ENCODE measurements at regions not wholly inside any gene's neighbourhood (a gene's known extent, or its start where the extent isn't known, plus 50 kb on each side); places are given as distances from the start of the nearest gene placed in this dataset.
A peak's percentile ranks its signal among the peaks of the same experiment; 100 is the strongest.
"Not testable (repeated sequence)": the region's sequence is repeated elsewhere in the genome, so short reads cannot be mapped to it uniquely, and the experiment has no call there.

GRCh38 chr15:23860290-23861245 is 173.5 kb upstream of the NDN start:
- Mint-ChIP-seq H3K27me3 (no peaks in the 10 kb centered on the region), H3K4me1 (no peaks in the 10 kb centered on the region), H3K27ac (no peak overlapping the region), H3K9me3 (peaks cover 2 to 12% (median 2%) of the 10 kb centered on the region in 3 donors), H3K4me3 (no peak overlapping the region), H3K36me3 (no peaks in the 10 kb centered on the region)

GRCh38 chr15:23866832-23867231 is 179.7 kb upstream of the NDN start:
- Mint-ChIP-seq H3K27me3 (no peaks in the 10 kb centered on the region), H3K27ac (peak overlapping the region in 1 of 3 donors; percentile 35), H3K36me3 (no peaks in the 10 kb centered on the region), H3K4me3 (no peak overlapping the region), H3K4me1 (no peaks in the 10 kb centered on the region), H3K9me3 (peaks cover 0 to 10% (median 1%) of the 10 kb centered on the region in 3 donors)

DNA sequence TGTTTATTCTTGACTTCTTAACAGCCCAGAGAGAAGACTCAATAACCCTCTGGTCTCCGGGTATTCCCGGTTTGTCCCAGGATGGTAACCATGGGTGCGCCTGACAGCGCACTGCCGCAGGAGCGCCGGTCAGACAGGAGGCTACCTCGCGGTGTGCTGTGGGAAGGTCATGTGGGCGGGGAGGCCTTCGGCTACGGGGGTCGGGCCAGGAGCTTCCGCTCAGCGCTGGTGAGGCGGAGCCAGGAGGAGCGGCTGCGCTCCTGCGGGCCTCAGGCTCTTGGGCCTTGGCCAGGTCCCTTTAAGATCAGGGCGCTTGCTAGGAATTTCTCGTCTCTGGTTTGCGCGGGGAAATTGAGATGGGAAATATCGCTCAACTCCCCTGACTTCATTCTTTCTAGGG is 182.3 kb upstream of the NDN start:
- Mint-ChIP-seq H3K27me3 (no peaks in the 10 kb centered on the region), H3K4me3 (no peak overlapping the region), H3K36me3 (no peaks in the 10 kb centered on the region), H3K9me3 (peaks cover 0 to 4% (median 3%) of the 10 kb centered on the region in 3 donors), H3K4me1 (no peaks in the 10 kb centered on the region), H3K27ac (no peak overlapping the region)

DNA sequence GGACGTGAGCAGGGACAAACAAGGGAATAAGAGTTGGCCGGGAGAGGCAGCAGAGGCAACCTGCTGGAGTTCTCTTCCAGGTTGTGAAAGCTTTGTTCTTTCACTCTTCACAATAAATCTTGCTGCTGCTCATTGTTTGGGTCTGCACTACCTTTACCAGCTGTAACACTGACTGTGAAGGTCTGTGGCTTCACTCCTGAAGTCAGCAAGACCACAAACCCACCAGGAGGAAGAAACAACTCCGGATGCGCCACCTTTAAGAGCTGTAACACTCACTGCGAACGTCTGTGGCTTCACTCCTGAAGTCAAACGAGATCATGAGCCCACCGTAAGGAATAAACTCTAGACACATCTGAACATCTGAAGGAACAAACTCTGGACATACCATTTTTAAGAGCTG is 186.5 kb upstream of the NDN start:
- not testable (repeated sequence) for H3K4me1 Mint-ChIP-seq, H3K36me3 Mint-ChIP-seq, H3K4me3 Mint-ChIP-seq, H3K27ac Mint-ChIP-seq, H3K27me3 Mint-ChIP-seq, H3K9me3 Mint-ChIP-seq

GRCh38 chr15:23877502-23878412 is 190.7 kb upstream of the NDN start:
- peak overlapping the region in 1 of 4 donors; percentile 22 for H3K4me3 Mint-ChIP-seq
- H3K4me1 Mint-ChIP-seq: no peaks in the 10 kb centered on the region
- no peaks in the 10 kb centered on the region for H3K27me3 Mint-ChIP-seq
- H3K27ac Mint-ChIP-seq: no peak overlapping the region
- no peaks in the 10 kb centered on the region for H3K36me3 Mint-ChIP-seq
- H3K9me3 Mint-ChIP-seq: peaks cover 0 to 5% (median 4%) of the 10 kb centered on the region in 3 donors

DNA sequence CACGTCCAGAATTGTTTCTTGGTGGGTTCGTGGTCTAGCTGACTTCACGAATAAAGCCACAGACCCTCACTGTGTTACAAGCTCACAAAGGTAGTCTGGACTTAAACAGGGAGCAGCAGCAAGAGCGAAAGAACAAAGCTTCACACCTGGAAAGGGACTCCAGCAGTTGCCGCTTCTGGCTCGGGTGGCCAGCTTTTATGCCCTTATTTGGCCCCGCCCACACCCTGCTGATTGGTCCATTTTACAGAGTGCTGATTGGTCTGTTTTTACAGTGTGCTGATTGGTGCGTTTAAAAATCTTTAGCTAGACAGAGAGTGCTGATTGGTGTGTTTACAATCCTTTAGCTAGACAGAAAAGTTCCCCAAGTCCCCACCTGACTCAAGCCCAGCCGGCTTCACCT is 194.2 kb upstream of the NDN start:
- H3K9me3 Mint-ChIP-seq: peaks cover 0 to 9% (median 5%) of the 10 kb centered on the region in 3 donors
- no peaks in the 10 kb centered on the region for H3K36me3 Mint-ChIP-seq
- no peaks in the 10 kb centered on the region for H3K27me3 Mint-ChIP-seq

DNA sequence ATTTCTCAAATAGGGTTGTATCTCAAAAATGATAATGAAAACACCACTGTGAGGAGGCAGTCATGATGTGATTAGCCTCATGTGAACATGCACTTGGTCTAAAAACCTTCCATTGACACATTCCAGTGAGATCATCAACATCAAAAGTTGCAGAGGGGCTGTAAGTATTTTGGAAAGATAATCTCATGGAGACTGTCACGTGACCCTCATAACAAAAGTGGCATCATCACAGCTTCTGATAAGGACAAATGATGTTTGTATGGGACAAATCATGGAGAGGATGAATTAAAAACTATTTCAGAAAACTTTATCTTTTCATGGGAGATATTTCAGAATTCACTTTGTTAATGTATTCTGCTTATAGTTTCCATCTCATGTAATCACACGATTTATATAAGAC is 203.1 kb upstream of the NDN start:
- Mint-ChIP-seq H3K4me3 (no peak overlapping the region), H3K9me3 (peaks cover 2 to 14% (median 9%) of the 10 kb centered on the region in 3 donors), H3K4me1 (no peaks in the 10 kb centered on the region), H3K27ac (no peak overlapping the region), H3K36me3 (no peaks in the 10 kb centered on the region), H3K27me3 (no peaks in the 10 kb centered on the region)

More for the DNA sequence above, 194.2 kb upstream of the NDN start:
- Mint-ChIP-seq H3K4me1 (no peaks in the 10 kb centered on the region), H3K4me3 (no peak overlapping the region), H3K27ac (no peak overlapping the region)

- peaks cover 7 to 11% (median 10%) of the 10 kb centered on the region in 3 donors for H3K9me3 Mint-ChIP-seq
- H3K27me3 Mint-ChIP-seq: no peaks in the 10 kb centered on the region
- H3K4me1 Mint-ChIP-seq: peaks cover 0 to 2% (median 0%) of the 10 kb centered on the region in 3 donors
- H3K36me3 Mint-ChIP-seq: no peaks in the 10 kb centered on the region
- H3K4me3 Mint-ChIP-seq: no peak overlapping the region
- H3K27ac Mint-ChIP-seq: no peak overlapping the region
Measured at GRCh38 chr15:23897091-23897490, 210.0 kb upstream of the NDN start.

DNA sequence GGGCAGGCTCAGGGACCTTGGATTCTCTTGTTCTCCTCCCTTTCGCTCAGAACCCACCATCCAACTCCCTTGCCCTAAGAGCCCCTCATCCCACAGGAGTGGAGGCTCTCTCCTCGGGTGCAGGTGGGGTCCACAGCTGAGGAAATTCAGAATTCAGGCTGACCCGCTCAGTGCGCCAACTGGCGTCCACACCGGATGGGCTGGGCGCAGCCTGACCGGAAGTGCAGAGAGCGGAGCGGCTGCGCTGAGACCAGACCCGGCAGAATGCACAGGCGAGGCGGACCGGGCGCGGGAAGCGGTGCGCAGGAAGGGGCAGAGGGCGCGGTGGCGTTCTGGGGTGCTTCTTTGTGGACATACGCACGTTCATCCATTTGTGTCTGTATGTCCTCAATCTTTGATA is 210.4 kb upstream of the NDN start:
- H3K27ac Mint-ChIP-seq: no peak overlapping the region
- H3K27me3 Mint-ChIP-seq: no peaks in the 10 kb centered on the region
- peaks cover 0 to 2% (median 0%) of the 10 kb centered on the region in 3 donors for H3K4me1 Mint-ChIP-seq
- peaks cover 7 to 11% (median 10%) of the 10 kb centered on the region in 3 donors for H3K9me3 Mint-ChIP-seq
- no peak overlapping the region for H3K4me3 Mint-ChIP-seq
- H3K36me3 Mint-ChIP-seq: no peaks in the 10 kb centered on the region

GRCh38 chr15:23910030-23910429 is 222.9 kb upstream of the NDN start:
- Mint-ChIP-seq H3K4me1 (no peaks in the 10 kb centered on the region), H3K4me3 (no peak overlapping the region), H3K9me3 (peaks cover 0 to 14% (median 1%) of the 10 kb centered on the region in 3 donors), H3K36me3 (no peaks in the 10 kb centered on the region), H3K27me3 (no peaks in the 10 kb centered on the region), H3K27ac (no peak overlapping the region)

DNA sequence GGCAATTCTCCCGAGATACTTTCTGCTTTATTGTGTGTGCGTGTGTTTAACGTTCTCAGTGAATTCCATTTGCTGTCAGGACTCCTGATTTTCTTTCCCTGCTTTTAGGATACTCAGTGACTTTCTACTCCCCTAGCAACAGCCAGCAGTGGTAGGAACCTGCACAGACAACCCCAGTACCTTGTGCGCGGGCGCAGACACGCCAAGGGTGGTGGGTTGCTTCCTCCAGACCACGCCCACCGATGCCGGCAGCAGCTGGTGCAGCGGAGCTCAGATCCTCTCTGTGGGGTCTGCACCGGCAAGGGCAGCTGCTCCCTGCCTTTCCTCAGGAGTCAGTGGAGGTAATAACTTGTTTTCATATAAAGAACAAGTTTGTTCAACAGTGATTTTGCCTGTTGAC is 225.1 kb upstream of the NDN start:
- H3K4me1 Mint-ChIP-seq: no peaks in the 10 kb centered on the region
- H3K27me3 Mint-ChIP-seq: no peaks in the 10 kb centered on the region
- no peak overlapping the region for H3K4me3 Mint-ChIP-seq
- H3K36me3 Mint-ChIP-seq: no peaks in the 10 kb centered on the region
- H3K27ac Mint-ChIP-seq: no peak overlapping the region
- H3K9me3 Mint-ChIP-seq: peaks cover 0 to 14% (median 3%) of the 10 kb centered on the region in 3 donors

DNA sequence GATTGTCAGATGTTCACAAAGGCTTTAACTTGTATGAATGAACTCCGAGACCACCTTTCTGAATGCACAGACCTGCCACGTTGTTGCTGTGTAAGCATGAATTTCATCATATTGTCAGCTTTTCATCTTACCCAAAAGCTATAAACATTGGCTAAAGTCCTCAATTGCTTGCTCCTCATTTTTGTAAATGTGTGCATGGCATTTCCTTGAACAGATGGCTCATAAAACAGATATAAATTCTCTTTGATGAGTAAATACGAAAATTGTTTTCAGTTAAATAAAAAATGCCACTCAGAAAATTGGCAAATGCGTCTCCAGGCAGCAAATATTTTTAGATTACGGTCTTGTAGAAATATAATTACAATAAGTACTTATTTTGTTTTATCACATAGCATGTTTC is 226.0 kb upstream of the NDN start:
- Mint-ChIP-seq H3K9me3 (peaks cover 0 to 14% (median 3%) of the 10 kb centered on the region in 3 donors), H3K4me3 (no peak overlapping the region), H3K36me3 (no peaks in the 10 kb centered on the region), H3K27ac (no peak overlapping the region), H3K4me1 (no peaks in the 10 kb centered on the region), H3K27me3 (no peaks in the 10 kb centered on the region)

DNA sequence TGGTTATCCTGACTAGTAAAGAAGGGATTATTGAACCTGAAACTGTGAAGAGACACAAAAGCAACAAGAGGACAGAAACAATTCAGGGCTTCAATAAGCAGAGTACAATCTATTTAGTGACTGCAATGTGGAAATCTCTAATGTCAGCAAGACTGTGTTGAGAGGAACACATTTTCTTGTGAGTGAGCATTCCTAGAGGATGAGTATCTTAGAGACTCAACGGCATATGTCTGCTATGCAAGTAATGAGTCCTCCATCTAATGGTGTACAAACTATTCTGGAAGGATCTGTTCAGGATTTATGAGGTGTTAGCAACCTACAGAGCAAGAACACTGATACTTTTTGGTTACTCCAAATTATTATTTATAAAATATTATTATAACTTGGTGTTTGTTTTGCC is 226.5 kb upstream of the NDN start:
- Mint-ChIP-seq H3K4me1 (no peaks in the 10 kb centered on the region), H3K36me3 (no peaks in the 10 kb centered on the region), H3K27me3 (no peaks in the 10 kb centered on the region), H3K4me3 (no peak overlapping the region), H3K9me3 (peaks cover 0 to 14% (median 3%) of the 10 kb centered on the region in 3 donors), H3K27ac (no peak overlapping the region)

DNA sequence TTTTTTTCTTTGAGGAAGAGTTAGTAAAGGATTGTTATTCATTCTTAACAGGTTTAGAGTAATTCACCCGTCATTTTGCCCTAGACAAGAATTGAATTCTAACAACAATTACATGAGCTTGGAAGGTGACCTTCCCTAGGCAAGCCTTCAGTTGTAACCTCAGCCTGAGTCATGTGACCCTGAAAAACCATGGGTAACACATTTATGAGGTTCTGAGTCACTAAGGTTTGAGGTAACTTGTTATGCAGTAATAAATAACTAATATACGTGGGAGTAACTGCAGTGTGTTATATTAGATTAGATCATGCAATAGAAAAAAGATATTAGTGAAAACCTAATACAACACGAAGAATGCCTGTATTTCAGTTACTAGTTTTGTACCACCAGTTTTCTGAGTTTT is 237.6 kb upstream of the NDN start:
- Mint-ChIP-seq H3K9me3 (peaks cover 4 to 19% (median 8%) of the 10 kb centered on the region in 3 donors), H3K4me1 (no peaks in the 10 kb centered on the region), H3K27ac (no peak overlapping the region), H3K36me3 (no peaks in the 10 kb centered on the region), H3K27me3 (no peaks in the 10 kb centered on the region), H3K4me3 (no peak overlapping the region)

- no peak overlapping the region for H3K27ac Mint-ChIP-seq
- no peak overlapping the region for H3K4me3 Mint-ChIP-seq
- no peaks in the 10 kb centered on the region for H3K36me3 Mint-ChIP-seq
- H3K9me3 Mint-ChIP-seq: peaks cover 3 to 11% (median 4%) of the 10 kb centered on the region in 3 donors
- no peaks in the 10 kb centered on the region for H3K4me1 Mint-ChIP-seq
- H3K27me3 Mint-ChIP-seq: no peaks in the 10 kb centered on the region
Measured at GRCh38 chr15:23954931-23955330, 267.8 kb upstream of the NDN start.
